Activated CD8-positive, alpha-beta memory T cell treated with anti-CD3 and anti-CD28 coated beads for 4 hours (primary cell): ENCODE measurements at regions not wholly inside any gene's neighbourhood (a gene's known extent, or its start where the extent isn't known, plus 50 kb on each side); places are given as distances from the start of the nearest gene placed in this dataset.
"Not testable (repeated sequence)": the region's sequence is repeated elsewhere in the genome, so short reads cannot be mapped to it uniquely, and the experiment has no call there.

Source experiments
- DNase-seq, 2 donors: peaks; one replicate each; pipeline ENCODE4 v3.0.0-alpha.2; 2020; ENCODE audit warnings: low read depth in 2 of 2

- DNase-seq: no peak
Measured at GRCh38 chrX:110519501-110519900, 160.9 kb downstream of the RTL9 start.

- no peak for DNase-seq
Measured at GRCh38 chrX:110519906-110520452, 161.3 kb downstream of the RTL9 start.

- not testable (repeated sequence) for DNase-seq
Measured at GRCh38 chrX:110520652-110521051, 162.0 kb downstream of the RTL9 start.

GRCh38 chrX:110531873-110532580 is 173.4 kb downstream of the RTL9 start:
- no peak for DNase-seq

- DNase-seq: no peak
Measured at GRCh38 chrX:110532581-110532931, 173.9 kb downstream of the RTL9 start.

GRCh38 chrX:110536816-110537215 is 178.2 kb downstream of the RTL9 start:
- DNase-seq: no peak

- no peak for DNase-seq
Measured at GRCh38 chrX:110541266-110541665, 182.6 kb downstream of the RTL9 start.

- not testable (repeated sequence) for DNase-seq
Measured at GRCh38 chrX:110550854-110551253, 192.2 kb downstream of the RTL9 start.

- no peak for DNase-seq
Measured at GRCh38 chrX:110557864-110558263, 199.2 kb downstream of the RTL9 start.

- DNase-seq: no peak
Measured at GRCh38 chrX:110558406-110558805, 199.8 kb downstream of the RTL9 start.

GRCh38 chrX:110561034-110561433 is 202.4 kb downstream of the RTL9 start:
- DNase-seq: no peak

GRCh38 chrX:110563282-110563681 is 204.6 kb downstream of the RTL9 start:
- DNase-seq: no peak

- no peak for DNase-seq
Measured at GRCh38 chrX:110568441-110568840, 209.8 kb downstream of the RTL9 start.

- DNase-seq: no peak
Measured at GRCh38 chrX:110569506-110569905, 210.9 kb downstream of the RTL9 start.

- no peak for DNase-seq
Measured at GRCh38 chrX:110578270-110578669, 217.3 kb downstream of the CHRDL1 start.

- no peak for DNase-seq
Measured at GRCh38 chrX:110584083-110584482, 211.5 kb downstream of the CHRDL1 start.

- DNase-seq: no peak
Measured at GRCh38 chrX:110588164-110588563, 207.5 kb downstream of the CHRDL1 start.

- no peak for DNase-seq
Measured at GRCh38 chrX:110588853-110589252, 206.8 kb downstream of the CHRDL1 start.

GRCh38 chrX:110600745-110601310 is 194.8 kb downstream of the CHRDL1 start:
- DNase-seq: no peak

- no peak for DNase-seq
Measured at GRCh38 chrX:110614596-110614995, 181.0 kb downstream of the CHRDL1 start.
